VCaP (cell line): ENCODE measurements at regions not wholly inside any gene's neighbourhood (a gene's known extent, or its start where the extent isn't known, plus 50 kb on each side); places are given as distances from the start of the nearest gene placed in this dataset.

Source experiments
- H3K27ac ChIP-seq: fragments of 450-650 bp; 2 replicates; pipeline ENCODE4 v1.5.1; 2017
- CTCF ChIP-seq: fragments of 450-650 bp; conservative IDR thresholded peaks from 2 replicates; pipeline ENCODE4 v1.5.1; 2017; ENCODE audit warnings: mild to moderate bottlenecking, moderate library complexity

GRCh38 chr7:135855846-135856245, 107.2 kb upstream of the FAM180A start:
- TF ChIP-seq CTCF = no peak
- no peak overlapping the region for H3K27ac ChIP-seq

- no peak for TF ChIP-seq CTCF
- no peak overlapping the region for H3K27ac ChIP-seq
Observed at GRCh38 chr7:135853499-135853898, 104.9 kb upstream of the FAM180A start.

- TF ChIP-seq CTCF = no peak
- H3K27ac ChIP-seq = no peak overlapping the region
Observed at GRCh38 chr7:135853008-135853407, 104.4 kb upstream of the FAM180A start.

GRCh38 chr7:135847242-135847641, 98.6 kb upstream of the FAM180A start:
- TF ChIP-seq CTCF = no peak

GRCh38 chr7:135846339-135846738, 97.7 kb upstream of the FAM180A start:
- H3K27ac ChIP-seq = no peak overlapping the region
- TF ChIP-seq CTCF = no peak

More at GRCh38 chr7:135847242-135847641, 98.6 kb upstream of the FAM180A start:
- no peak overlapping the region for H3K27ac ChIP-seq

GRCh38 chr7:135845415-135846075, 96.9 kb upstream of the FAM180A start:
- no peak for TF ChIP-seq CTCF
- no peak overlapping the region for H3K27ac ChIP-seq

GRCh38 chr7:135844903-135845302, 96.3 kb upstream of the FAM180A start:
- H3K27ac ChIP-seq = no peak overlapping the region
- no peak for TF ChIP-seq CTCF
